ENCODE measurements at regions not wholly inside any gene's neighbourhood (a gene's known extent, or its start where the extent isn't known, plus 50 kb on each side); places are given as distances from the start of the nearest gene placed in this dataset.
"Not testable (repeated sequence)": the region's sequence is repeated elsewhere in the genome, so short reads cannot be mapped to it uniquely, and the experiment has no call there.

DNA sequence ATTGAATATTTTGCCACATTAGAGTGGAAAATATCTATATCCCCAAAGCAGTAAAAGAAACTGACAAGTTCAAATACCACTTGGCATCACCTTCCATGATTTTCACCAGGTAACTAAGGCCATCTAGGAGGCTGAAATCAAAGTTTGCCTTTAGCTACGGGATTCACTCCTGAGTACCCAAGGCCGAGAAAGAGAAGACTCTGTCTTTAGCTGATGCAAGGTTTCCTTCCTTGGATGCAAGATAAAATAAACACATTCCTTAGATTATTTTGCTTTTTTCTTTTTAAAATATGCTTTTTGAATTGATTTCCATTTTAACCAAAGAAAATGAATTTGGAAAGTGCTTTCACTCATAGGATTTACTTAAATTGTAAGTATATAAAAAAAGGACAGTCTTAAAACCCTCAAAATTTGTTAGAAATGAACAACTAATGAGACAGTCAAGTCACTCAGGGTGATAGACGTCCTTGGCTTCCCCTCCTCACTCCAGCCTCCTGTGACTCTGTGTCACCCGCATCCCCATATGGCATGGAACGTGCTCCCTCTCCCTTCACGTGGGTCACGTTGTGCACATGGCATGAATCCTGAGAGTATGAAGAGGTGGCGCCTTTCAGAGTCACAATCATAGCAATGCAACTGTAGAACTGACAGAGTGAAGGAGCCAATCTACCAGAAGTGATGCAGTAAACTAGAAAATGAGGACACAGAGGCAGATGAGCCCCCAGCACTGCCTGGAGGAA is 148.4 kb downstream of the RTP4 start:
- Histone ChIP-seq H3K27ac (ENCODE audit: low read depth, low read length) (no peak overlapping the region), H3K9ac (ENCODE audit: low read depth, low read length) (no peak overlapping the region), H3K27me3 (ENCODE audit: control insufficient read depth, insufficient read depth, low read length) (no peaks in the 10 kb centered on the region), H3K4me3 (ENCODE audit: low read depth, low read length) (no peak overlapping the region), H3K4me1 (ENCODE audit: control insufficient read depth, insufficient read depth, low read length) (peaks cover 29% of the 10 kb centered on the region), H3K9me3 (ENCODE audit: control insufficient read depth, insufficient read depth, low read length) (peaks cover 12% of the 10 kb centered on the region), H3K36me3 (ENCODE audit: control insufficient read depth, insufficient read depth, low read length) (no peaks in the 10 kb centered on the region)

DNA sequence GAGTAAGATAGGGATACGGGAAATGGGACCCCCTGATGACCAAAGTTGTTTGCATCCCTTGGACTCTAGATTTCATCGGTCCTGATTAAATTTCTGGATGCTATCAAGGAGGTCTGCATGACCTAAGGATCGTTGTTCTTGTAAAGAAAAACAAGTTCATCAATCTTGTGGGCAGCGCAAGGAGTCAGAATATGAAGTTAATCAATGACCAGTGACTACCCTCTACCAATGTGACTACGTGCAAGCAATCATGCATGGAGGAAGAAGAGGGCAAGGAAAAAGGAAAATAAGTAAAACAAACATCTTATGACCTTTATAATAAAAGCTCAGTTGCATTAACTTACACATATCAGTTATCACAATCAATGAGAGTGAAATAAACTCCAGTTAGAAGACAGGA is 139.7 kb downstream of the RTP4 start:
- Histone ChIP-seq H3K27ac (ENCODE audit: low read depth, low read length) (no peak overlapping the region), H3K9ac (ENCODE audit: low read depth, low read length) (no peak overlapping the region)

DNA sequence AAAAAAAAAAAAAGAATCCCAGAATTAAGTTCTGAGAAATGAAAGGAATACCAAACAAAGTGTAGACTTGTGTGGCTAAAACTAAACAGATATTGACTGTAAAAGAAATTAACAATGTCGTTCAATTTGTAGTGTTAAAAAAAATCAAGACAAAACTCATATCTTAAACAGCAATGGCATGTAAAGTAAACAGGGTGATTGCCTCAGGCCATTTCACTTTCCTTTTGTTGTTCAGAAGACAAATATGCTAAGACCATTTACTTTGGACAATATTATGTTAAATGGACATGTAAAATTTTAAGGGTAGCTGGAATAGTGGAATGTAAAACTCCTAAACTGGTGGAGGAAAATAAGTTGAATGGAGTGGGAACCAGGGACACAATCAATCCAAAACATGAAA is 139.1 kb downstream of the RTP4 start:
- Histone ChIP-seq H3K9ac (ENCODE audit: low read depth, low read length) (no peak overlapping the region), H3K36me3 (ENCODE audit: control insufficient read depth, insufficient read depth, low read length) (no peaks in the 10 kb centered on the region), H3K4me1 (ENCODE audit: control insufficient read depth, insufficient read depth, low read length) (peaks cover 14% of the 10 kb centered on the region; the same call in 1 of the 2 replicates), H3K4me3 (ENCODE audit: low read depth, low read length) (no peak overlapping the region), H3K27ac (ENCODE audit: low read depth, low read length) (no peak overlapping the region), H3K27me3 (ENCODE audit: control insufficient read depth, insufficient read depth, low read length) (no peaks in the 10 kb centered on the region), H3K9me3 (ENCODE audit: control insufficient read depth, insufficient read depth, low read length) (peaks cover 11% of the 10 kb centered on the region)

More for the DNA sequence above, 139.7 kb downstream of the RTP4 start:
- H3K4me1 ChIP-seq (ENCODE audit: control insufficient read depth, insufficient read depth, low read length) = peaks cover 14% of the 10 kb centered on the region; the same call in 1 of the 2 replicates
- H3K9me3 ChIP-seq (ENCODE audit: control insufficient read depth, insufficient read depth, low read length) = peaks cover 16% of the 10 kb centered on the region
- no peak overlapping the region for H3K4me3 ChIP-seq (ENCODE audit: low read depth, low read length)
- H3K36me3 ChIP-seq (ENCODE audit: control insufficient read depth, insufficient read depth, low read length) = no peaks in the 10 kb centered on the region
- no peaks in the 10 kb centered on the region for H3K27me3 ChIP-seq (ENCODE audit: control insufficient read depth, insufficient read depth, low read length)

DNA sequence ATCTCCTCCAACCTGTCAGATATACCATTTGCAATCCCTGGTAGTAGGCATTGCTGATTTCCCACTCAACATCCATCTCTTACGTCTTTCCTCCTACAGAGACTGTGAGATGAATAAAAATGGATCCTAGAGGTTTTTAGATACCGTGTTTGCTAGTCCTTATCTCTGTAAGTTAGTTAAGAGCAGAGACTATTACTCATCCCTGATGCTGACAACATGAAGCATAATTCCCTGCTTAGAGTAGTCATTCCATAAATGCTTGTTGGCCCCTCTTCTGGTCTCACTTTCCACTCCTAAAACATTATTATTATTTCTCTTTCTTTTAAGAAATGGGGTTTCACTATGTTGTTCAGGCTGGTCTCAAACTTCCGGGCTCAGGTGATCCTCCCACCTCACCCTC is 136.2 kb downstream of the RTP4 start:
- Histone ChIP-seq H3K9me3 (ENCODE audit: control insufficient read depth, insufficient read depth, low read length) (no peaks in the 10 kb centered on the region), H3K9ac (ENCODE audit: low read depth, low read length) (no peak overlapping the region), H3K36me3 (ENCODE audit: control insufficient read depth, insufficient read depth, low read length) (no peaks in the 10 kb centered on the region), H3K27me3 (ENCODE audit: control insufficient read depth, insufficient read depth, low read length) (no peaks in the 10 kb centered on the region), H3K27ac (ENCODE audit: low read depth, low read length) (no peak overlapping the region), H3K4me1 (ENCODE audit: control insufficient read depth, insufficient read depth, low read length) (peaks cover 11% of the 10 kb centered on the region; the same call in 1 of the 2 replicates), H3K4me3 (ENCODE audit: low read depth, low read length) (no peak overlapping the region)

DNA sequence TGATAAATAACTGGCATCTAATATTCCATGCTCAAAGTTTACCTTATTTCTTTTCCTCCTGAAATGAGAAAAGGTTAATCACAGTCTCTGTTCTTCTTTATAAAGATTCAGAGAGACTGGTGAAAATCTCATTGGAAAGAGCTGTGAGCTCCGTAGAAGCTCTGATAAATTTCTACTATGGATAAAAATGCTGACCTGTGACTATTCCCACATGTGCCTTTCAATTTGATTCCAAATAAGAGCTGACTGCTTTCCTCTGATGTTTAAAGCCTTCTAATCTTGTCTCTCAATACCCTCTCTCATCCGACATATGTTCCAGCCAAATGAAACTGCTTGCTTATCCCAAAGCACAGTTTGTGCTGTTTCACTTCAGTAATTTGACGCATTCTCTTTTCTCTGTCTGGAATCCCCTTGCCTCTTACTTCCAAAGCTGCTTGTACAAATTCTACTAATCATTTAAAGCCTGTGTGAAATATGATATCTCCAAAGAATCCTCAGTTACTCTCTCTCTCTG is 130.1 kb downstream of the RTP4 start:
- no peaks in the 10 kb centered on the region for H3K27me3 ChIP-seq (ENCODE audit: control insufficient read depth, insufficient read depth, low read length)
- H3K9me3 ChIP-seq (ENCODE audit: control insufficient read depth, insufficient read depth, low read length) = peaks cover 4% of the 10 kb centered on the region
- H3K27ac ChIP-seq (ENCODE audit: low read depth, low read length) = no peak overlapping the region
- no peaks in the 10 kb centered on the region for H3K36me3 ChIP-seq (ENCODE audit: control insufficient read depth, insufficient read depth, low read length)
- H3K4me1 ChIP-seq (ENCODE audit: control insufficient read depth, insufficient read depth, low read length) = no peaks in the 10 kb centered on the region
- no peak overlapping the region for H3K9ac ChIP-seq (ENCODE audit: low read depth, low read length)
- no peak overlapping the region for H3K4me3 ChIP-seq (ENCODE audit: low read depth, low read length)

DNA sequence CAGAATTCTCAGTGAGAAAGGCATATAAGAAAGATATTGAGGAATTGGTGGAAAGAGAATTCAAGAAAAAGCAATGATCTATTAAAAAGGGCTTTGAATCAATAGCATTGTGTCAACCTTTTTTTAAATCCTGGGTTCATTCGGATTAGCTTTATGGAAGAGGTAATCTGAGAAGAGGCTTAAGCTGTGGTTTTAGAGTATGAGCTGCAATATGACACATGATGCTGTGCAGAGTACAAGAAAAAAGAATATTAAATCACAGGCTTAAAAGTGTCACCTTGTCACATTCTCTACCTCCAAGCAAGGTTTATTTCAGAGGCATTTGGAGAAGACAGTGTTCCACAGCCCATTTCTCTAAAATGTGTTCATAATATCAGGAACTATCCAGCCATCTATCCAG is 128.9 kb downstream of the RTP4 start:
- no peak overlapping the region for H3K4me3 ChIP-seq (ENCODE audit: low read depth, low read length)
- H3K36me3 ChIP-seq (ENCODE audit: control insufficient read depth, insufficient read depth, low read length) = no peaks in the 10 kb centered on the region
- H3K4me1 ChIP-seq (ENCODE audit: control insufficient read depth, insufficient read depth, low read length) = no peaks in the 10 kb centered on the region
- H3K9me3 ChIP-seq (ENCODE audit: control insufficient read depth, insufficient read depth, low read length) = peaks cover 9% of the 10 kb centered on the region
- no peak overlapping the region for H3K9ac ChIP-seq (ENCODE audit: low read depth, low read length)
- no peaks in the 10 kb centered on the region for H3K27me3 ChIP-seq (ENCODE audit: control insufficient read depth, insufficient read depth, low read length)
- H3K27ac ChIP-seq (ENCODE audit: low read depth, low read length) = no peak overlapping the region

DNA sequence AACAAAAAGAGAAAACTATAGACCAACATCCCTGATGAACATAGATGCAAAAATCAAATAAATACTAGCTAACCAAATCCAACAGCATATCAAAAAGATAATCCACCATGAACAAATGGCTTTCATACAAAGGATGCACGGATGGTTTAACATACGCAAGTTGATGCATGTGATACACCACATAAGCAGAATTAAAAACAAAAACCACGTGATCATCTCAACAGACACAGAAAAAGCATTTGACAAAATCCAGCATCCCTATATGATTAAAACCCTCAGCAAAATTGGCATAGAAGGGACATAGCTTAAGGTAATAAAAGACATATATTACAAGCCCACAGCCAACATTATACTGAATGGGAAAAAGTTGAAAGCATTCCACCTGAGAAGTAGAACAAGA is 125.9 kb downstream of the RTP4 start:
- H3K27ac ChIP-seq (ENCODE audit: low read depth, low read length); H3K36me3 ChIP-seq (ENCODE audit: control insufficient read depth, insufficient read depth, low read length); H3K27me3 ChIP-seq (ENCODE audit: control insufficient read depth, insufficient read depth, low read length); H3K9ac ChIP-seq (ENCODE audit: low read depth, low read length); H3K4me3 ChIP-seq (ENCODE audit: low read depth, low read length); H3K4me1 ChIP-seq (ENCODE audit: control insufficient read depth, insufficient read depth, low read length): not testable (repeated sequence)
- H3K9me3 ChIP-seq (ENCODE audit: control insufficient read depth, insufficient read depth, low read length) = peaks cover 15% of the 10 kb centered on the region

DNA sequence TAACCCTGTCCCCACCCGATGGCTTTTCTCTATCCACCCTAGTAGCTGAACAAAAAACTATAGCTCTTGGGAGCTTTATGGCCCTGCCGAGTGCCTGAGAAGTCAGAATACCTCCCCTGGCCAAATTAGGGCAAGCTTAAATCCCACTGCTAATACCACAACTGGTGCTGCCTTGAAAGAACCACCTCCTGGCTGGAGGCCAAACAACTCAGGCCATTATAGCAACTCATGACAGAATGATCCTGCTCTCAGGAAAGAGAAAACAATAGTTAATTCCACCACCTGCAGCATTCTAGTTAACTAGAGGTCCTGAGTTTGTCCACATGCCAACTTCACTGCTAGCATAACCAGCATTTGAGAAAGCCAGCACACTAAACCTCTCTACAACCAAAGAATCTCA is 123.2 kb downstream of the RTP4 start:
- no peaks in the 10 kb centered on the region for H3K27me3 ChIP-seq (ENCODE audit: control insufficient read depth, insufficient read depth, low read length)
- H3K9me3 ChIP-seq (ENCODE audit: control insufficient read depth, insufficient read depth, low read length) = peaks cover 15% of the 10 kb centered on the region
- no peak overlapping the region for H3K4me3 ChIP-seq (ENCODE audit: low read depth, low read length)
- H3K4me1 ChIP-seq (ENCODE audit: control insufficient read depth, insufficient read depth, low read length) = no peaks in the 10 kb centered on the region
- no peak overlapping the region for H3K27ac ChIP-seq (ENCODE audit: low read depth, low read length)
- H3K9ac ChIP-seq (ENCODE audit: low read depth, low read length) = no peak overlapping the region
- H3K36me3 ChIP-seq (ENCODE audit: control insufficient read depth, insufficient read depth, low read length) = no peaks in the 10 kb centered on the region

DNA sequence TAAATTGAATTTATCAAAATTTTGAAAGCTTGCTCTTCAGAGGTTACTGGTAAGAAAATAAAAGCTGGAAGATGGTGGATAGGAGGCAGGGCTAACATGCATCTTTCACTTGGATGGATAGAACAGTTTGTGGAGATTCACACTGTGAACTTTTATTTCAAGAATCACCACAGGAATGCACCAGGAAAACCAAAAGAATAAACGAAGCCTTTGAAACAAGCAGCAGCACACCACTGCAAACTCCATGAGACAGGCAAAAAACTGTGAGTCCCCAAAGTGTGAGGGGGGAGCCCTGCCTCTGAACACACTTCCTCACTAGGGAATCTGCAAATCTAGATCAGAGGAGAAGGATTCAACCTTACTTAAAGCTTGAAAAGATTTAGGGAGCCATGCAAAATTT is 122.2 kb downstream of the RTP4 start:
- no peak overlapping the region for H3K27ac ChIP-seq (ENCODE audit: low read depth, low read length)
- H3K36me3 ChIP-seq (ENCODE audit: control insufficient read depth, insufficient read depth, low read length) = no peaks in the 10 kb centered on the region
- H3K9ac ChIP-seq (ENCODE audit: low read depth, low read length) = no peak overlapping the region
- no peaks in the 10 kb centered on the region for H3K27me3 ChIP-seq (ENCODE audit: control insufficient read depth, insufficient read depth, low read length)
- H3K4me1 ChIP-seq (ENCODE audit: control insufficient read depth, insufficient read depth, low read length) = no peaks in the 10 kb centered on the region
- no peak overlapping the region for H3K4me3 ChIP-seq (ENCODE audit: low read depth, low read length)
- peaks cover 15% of the 10 kb centered on the region for H3K9me3 ChIP-seq (ENCODE audit: control insufficient read depth, insufficient read depth, low read length)

DNA sequence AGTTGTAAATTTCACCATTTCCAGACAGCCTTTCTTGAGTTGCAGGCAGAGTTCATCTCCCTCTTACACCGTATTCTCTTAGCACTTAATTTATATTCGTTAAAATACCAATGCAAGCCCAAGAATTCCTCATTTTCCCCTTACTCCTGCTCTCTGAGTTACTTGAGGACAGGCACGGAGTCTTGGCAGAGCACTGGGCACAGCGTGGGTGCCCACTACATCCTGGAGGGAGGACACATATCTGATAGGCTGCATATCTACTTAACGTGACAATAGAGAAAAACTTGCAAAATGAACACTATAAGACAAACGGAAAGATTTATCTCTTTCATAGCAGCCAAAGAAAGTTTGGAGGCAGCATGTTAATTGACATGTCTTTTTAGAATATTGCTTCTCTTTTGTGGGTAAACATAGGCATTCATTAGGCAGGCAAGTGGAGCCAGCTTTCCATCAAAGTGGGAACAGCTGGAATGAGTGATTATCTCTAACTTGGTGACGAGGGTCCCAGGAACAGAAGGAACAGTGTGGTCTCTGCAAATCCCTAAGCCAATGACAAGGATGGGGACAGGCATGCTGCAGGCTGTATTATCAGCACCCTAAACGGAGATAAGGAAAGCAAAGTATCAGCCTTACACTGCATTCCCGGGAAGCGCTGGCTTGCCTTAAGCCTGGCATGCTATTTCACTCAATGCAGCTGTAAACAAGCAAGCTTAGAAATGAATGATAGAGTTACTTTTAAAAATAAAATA is 116.5 kb downstream of the RTP4 start:
- Histone ChIP-seq H3K27ac (ENCODE audit: low read depth, low read length) (no peak overlapping the region), H3K4me3 (ENCODE audit: low read depth, low read length) (no peak overlapping the region), H3K9me3 (ENCODE audit: control insufficient read depth, insufficient read depth, low read length) (no peaks in the 10 kb centered on the region), H3K4me1 (ENCODE audit: control insufficient read depth, insufficient read depth, low read length) (no peaks in the 10 kb centered on the region), H3K9ac (ENCODE audit: low read depth, low read length) (no peak overlapping the region), H3K27me3 (ENCODE audit: control insufficient read depth, insufficient read depth, low read length) (no peaks in the 10 kb centered on the region), H3K36me3 (ENCODE audit: control insufficient read depth, insufficient read depth, low read length) (no peaks in the 10 kb centered on the region)

DNA sequence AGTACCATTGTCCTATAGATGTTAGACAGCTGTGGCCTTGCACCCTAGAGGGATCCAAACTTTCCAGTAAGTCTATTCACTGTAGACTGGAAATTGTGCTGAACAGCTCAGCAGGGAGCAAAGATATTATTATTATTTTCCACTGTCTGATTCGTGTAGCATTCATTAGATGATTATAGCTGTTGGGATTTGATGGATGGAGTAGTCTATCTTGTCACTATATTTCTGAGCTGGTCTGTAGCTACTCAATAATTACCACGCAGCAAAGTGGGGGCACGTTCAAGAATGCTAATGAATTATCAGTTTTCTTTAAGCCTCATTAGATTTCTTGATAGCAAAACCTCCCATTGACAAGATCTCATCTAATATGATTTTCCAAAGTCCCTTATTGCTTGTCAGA is 113.2 kb downstream of the RTP4 start:
- Histone ChIP-seq H3K9me3 (ENCODE audit: control insufficient read depth, insufficient read depth, low read length) (peaks cover 11% of the 10 kb centered on the region), H3K27ac (ENCODE audit: low read depth, low read length) (no peak overlapping the region), H3K27me3 (ENCODE audit: control insufficient read depth, insufficient read depth, low read length) (no peaks in the 10 kb centered on the region), H3K4me3 (ENCODE audit: low read depth, low read length) (no peak overlapping the region), H3K9ac (ENCODE audit: low read depth, low read length) (no peak overlapping the region), H3K36me3 (ENCODE audit: control insufficient read depth, insufficient read depth, low read length) (no peaks in the 10 kb centered on the region), H3K4me1 (ENCODE audit: control insufficient read depth, insufficient read depth, low read length) (no peaks in the 10 kb centered on the region)
